GM18907 (cell line): ENCODE measurements at regions not wholly inside any gene's neighbourhood (a gene's known extent, or its start where the extent isn't known, plus 50 kb on each side); places are given as distances from the start of the nearest gene placed in this dataset.

Source experiments
- ATAC-seq: cut with Tn5 transposase; IDR thresholded peaks from one replicate; pipeline ENCODE4 v1.9.1; 2021; ENCODE audit warnings: mild to moderate bottlenecking, moderate library complexity; ENCODE audit not compliant: unreplicated experiment

DNA sequence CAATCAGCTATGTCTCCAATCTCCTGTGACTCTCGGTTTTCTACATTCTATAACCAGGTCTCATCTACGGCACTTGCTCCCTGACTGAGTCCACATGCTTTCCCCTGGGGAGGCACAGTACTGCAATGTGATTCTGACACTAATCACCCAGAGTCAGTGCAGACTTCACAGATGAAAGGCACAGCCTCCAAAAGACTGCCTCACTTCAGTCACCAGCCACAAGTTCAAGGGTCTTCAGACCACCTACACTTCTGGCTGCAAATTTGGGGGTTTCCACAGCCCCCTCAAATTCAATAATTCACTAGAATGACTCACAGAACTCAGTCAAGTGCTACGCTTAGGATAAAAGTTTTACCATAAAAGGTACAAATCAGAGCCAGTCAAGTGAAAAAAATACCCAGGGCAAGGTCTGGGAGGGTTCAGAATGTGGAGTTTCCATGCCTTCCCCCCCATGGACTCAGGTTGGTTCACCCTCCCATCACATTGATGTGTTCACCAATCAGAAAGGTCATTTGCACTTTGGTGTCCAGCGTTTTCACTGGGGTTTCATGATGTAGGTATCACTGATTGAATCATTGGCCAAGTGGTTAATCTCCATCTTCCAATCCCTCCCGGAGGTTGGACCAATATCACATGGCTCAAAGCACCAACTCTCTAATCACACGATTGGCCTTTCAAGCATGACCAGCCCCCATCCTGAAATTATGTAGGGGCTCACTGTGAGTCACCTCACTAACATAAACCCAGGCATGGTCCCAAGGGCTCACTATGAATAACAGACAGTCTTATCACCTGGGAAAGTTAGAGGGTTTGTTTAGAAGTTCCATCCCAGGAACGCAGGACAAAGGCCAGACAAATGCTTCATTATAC, 182.9 kb upstream of the CAMK1G start:
- ATAC-seq: peak; percentile 43

- no peak for ATAC-seq
Measured at GRCh38 chr1:209402697-209403096, 180.8 kb upstream of the CAMK1G start.

GRCh38 chr1:209403921-209404320, 179.6 kb upstream of the CAMK1G start:
- no peak for ATAC-seq

DNA sequence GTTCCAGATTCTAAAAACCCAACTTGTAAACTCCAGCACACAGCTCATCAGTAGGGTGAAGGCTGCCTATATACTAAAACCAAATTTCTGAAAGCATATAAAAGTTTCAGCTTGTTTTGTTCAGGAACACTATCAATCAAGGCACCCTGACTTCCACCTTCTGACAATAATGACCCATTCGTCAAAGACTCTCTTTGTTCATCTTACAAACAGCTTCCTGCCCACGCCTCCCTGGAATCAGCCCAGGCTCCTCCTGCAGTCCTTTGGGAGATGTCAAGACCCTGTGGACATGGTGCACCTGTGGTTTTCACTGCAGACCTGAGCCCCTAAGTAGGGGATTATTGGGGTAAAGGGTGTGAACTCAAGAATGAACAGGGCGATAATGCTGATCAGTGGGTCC, 178.9 kb upstream of the CAMK1G start:
- no peak for ATAC-seq

GRCh38 chr1:209405183-209405814, 178.2 kb upstream of the CAMK1G start:
- ATAC-seq: no peak

DNA sequence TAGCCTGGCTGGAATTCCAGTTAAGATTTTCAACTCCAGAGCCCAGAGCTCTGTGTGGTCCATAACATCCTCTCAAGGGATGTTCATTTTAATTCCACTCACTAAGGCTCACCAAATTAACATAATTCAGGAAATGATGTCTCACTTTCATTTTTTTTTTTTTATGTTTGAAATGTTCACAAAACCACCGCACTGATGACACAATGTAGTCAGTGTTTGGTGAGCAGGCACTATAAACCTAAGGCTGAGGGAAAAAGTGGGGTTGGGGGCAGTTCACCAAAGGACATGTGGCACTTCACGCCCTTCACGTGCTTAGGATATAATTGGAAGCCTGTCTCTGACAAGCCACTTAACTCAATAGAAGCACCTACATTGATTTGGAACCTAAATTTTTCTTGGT, 177.3 kb upstream of the CAMK1G start:
- no peak for ATAC-seq

DNA sequence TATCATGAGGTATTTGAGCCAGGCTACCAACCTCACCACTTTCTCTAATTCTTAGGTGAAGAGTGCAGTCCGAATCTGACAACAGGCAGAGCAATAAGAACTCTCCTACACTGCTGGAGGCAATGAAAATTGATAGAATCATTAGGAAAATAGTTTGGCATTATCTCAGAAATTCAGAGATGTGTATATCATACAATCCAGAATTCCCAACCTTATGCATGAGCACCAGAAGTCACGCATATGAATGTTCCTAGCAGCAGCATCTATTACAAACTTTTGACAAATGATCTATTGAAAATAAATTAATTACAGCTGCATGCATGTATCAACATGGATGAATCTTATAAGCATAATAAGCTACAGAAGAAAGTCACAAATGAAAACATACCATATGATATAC, 176.9 kb upstream of the CAMK1G start:
- ATAC-seq: no peak

GRCh38 chr1:209409780-209410179, 173.7 kb upstream of the CAMK1G start:
- no peak for ATAC-seq

- ATAC-seq: no peak
Measured at GRCh38 chr1:209411491-209411929, 172.0 kb upstream of the CAMK1G start.

GRCh38 chr1:209412036-209412435, 171.5 kb upstream of the CAMK1G start:
- no peak for ATAC-seq

- no peak for ATAC-seq
Measured at GRCh38 chr1:209412566-209412965, 170.9 kb upstream of the CAMK1G start.

DNA sequence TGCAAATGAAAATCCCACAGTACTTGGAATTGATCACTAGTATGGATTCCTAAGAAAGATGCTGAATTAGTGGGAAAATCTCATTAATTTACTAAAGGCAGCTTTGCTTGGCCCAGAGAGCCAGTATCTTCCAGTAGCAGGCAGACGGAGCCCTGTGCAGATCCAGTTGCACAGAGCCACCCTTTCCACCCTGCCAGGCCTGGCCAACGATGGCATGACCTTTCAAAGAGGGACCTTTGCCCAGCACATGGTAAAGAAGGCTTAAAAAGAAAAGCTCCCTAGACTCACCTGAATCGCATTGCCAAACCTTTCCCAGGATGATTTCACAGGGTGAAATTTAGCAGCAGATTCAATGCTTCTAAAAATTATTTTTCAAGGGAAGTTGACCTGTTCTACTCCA, 170.5 kb upstream of the CAMK1G start:
- ATAC-seq: no peak

DNA sequence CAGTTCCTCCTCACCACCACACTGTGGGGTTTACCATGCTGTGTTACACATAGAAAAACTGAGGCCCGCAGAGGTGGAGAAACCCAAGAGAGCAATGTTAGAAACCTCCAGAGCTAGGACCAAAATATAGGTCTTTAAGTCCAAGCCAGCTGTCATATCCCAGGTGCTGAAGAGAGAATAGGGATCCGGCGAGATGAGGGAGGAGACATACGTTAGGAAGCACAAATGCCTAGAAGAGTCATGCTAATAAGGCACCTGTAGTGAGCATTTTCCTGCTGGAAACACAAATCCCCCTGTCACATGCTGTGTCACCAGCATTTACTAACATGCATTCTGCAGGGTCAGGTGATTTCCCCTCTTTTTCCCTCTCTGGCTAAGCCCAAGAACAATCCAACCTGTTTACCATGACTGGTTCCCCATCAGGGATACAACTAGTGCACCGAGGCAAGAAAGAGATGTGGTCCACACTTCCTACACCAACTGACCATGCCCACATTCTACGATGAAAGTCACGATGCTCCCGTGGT, 168.6 kb upstream of the CAMK1G start:
- no peak for ATAC-seq

DNA sequence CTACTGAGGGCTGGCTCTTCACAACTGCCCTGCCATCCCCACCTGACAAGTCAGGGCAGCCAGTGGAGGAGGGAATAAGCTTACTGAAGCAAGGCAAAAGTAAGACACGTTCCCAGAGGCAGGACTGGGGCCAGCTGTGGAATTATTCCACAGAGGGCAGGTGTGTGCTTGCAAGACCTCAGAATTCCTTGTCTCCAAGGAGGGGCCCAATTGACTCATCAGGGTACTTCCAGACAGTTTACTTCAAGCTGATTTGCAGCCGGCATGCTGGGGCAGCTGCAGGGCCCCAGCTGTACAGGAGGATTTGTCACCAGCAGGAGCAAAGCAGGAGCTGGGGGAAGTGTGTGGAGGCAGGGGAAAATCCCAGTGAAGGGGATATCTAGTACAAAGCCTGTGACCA, 167.5 kb upstream of the CAMK1G start:
- ATAC-seq: no peak

GRCh38 chr1:209416716-209417115, 166.8 kb upstream of the CAMK1G start:
- ATAC-seq: no peak

DNA sequence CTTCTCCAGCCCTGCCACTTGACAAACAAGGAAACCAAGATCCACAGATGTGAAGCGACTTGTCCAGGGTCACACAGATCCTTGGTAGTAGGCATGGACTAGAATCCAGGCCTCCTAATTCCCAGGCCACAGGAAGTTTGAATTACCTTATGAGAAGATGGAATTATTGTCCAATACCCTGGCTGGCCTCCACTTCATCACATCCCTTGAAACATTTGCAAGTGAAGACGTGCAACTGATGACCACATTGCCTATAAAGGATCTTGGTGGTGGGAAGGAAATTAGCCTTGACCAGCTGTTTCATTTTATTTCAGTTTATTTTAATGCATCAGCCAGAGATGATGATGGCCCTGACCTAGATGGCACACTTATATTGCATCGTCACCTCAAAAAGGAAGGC, 165.8 kb upstream of the CAMK1G start:
- no peak for ATAC-seq

DNA sequence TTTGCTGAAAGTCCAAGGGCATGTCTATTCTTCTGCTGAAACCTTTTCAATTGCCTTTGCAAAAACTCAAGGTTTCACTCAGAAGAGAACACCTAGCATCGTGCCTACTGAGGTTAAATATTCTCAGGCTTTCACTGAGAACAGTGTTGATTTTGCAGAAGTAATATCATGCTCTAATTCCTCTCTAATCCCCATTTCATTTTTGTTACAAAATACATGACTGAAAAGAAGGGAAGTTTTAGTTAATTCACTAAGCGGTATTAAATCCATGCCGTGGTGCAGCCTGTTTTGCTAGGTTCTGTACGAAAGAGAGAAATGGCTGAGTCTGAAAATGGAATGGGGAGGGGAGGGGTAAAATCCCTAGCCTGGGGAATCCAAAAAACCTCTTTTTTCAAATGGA, 163.2 kb upstream of the CAMK1G start:
- ATAC-seq: no peak

GRCh38 chr1:209421186-209421585, 162.3 kb upstream of the CAMK1G start:
- no peak for ATAC-seq

GRCh38 chr1:209421978-209422680, 161.4 kb upstream of the CAMK1G start:
- no peak for ATAC-seq

- ATAC-seq: no peak
Measured at GRCh38 chr1:209425959-209426358, 157.6 kb upstream of the CAMK1G start.

DNA sequence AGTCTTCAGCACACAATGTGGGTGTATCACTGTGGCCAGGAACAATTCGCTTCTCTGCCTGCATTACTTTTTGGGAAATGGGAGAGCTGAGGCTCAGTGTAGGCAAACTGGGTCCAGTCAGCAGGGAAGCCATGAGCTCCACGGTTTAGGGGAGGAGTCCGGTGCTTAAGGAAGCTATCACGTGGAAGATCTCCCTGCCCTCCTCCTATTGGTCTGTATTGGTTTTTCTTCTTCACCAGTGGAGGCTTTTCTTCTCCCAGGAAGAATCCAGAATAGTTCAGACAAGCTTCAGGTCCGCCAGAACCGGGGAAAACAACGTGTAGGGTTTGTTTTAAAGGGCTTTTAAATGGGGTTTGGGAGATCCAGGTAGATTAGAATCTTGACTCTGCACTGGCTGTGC, 156.2 kb upstream of the CAMK1G start:
- no peak for ATAC-seq

DNA sequence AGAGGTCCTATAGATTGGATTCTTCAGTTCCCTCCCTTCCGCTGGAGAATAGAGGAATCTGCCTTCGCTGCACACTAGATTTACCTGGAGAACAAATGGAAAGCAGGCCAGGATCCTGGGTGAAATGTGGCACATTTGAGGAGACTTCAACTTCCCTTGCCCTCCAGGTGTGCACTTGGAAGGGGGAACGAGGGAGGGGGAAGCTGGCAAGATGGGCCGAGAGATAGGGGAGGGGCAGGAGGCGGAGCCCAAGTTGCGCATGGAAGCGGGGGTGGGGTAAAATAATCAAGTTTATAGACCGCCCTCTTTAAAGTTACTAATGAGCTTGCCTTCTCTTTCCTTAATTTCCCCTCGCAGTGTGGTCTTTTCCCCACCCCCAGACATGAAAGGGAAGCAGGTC, 155.7 kb upstream of the CAMK1G start:
- no peak for ATAC-seq
